Fibroblast of skin of back (primary cell): ENCODE measurements at regions not wholly inside any gene's neighbourhood (a gene's known extent, or its start where the extent isn't known, plus 50 kb on each side); places are given as distances from the start of the nearest gene placed in this dataset.
"Not testable (repeated sequence)": the region's sequence is repeated elsewhere in the genome, so short reads cannot be mapped to it uniquely, and the experiment has no call there.

Experiments
- DNase-seq: peaks from one replicate; pipeline ENCODE4 v3.0.0-alpha.2; 2013

GRCh38 chr11:71150859-71151258 is 101.5 kb downstream of the SHANK2 start:
- no peak for DNase-seq

DNA sequence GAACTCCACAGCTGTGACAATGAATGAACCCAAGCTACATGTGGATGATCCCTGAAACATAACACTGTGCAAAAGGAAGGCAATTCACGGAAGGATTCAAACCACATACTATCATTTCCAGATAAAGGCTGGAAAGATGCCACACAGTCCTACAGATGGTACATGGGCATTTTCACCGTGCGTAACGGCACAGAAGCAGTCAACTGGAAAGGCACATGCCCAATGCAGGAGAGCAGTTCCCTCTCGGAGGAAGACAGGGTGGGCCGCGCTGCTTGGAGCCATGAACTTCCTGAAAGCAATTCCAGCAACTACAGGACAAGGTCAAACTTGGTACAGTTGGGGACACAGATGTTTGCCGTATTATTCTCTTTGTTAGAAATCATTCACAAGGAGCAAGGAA is 103.7 kb downstream of the SHANK2 start:
- DNase-seq: no peak

DNA sequence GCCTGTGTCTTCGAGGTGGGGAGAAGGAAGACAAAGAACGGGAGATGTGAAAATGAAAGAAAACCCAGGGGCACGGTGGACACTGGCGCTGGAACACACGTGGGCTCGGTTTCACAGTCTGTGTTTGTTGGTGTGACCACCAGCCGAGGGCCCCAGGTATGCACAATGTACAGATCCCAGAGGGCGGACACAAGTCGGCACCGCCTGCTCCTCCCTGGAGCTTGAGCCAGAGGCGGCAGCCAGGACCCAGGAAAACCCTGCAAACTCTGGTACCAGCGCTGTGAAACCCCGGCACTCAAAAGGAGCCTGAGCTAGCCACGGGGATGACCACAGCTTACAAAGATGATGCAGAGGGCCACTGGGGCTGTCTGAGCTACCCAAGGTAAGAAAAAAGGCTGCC is 105.0 kb downstream of the SHANK2 start:
- no peak for DNase-seq

- no peak for DNase-seq
Measured at GRCh38 chr11:71146846-71147245, 105.5 kb downstream of the SHANK2 start.

GRCh38 chr11:71145988-71146824 is 106.2 kb downstream of the SHANK2 start:
- DNase-seq: no peak

- DNase-seq: no peak
Measured at GRCh38 chr11:71145368-71145767, 107.0 kb downstream of the SHANK2 start.

DNA sequence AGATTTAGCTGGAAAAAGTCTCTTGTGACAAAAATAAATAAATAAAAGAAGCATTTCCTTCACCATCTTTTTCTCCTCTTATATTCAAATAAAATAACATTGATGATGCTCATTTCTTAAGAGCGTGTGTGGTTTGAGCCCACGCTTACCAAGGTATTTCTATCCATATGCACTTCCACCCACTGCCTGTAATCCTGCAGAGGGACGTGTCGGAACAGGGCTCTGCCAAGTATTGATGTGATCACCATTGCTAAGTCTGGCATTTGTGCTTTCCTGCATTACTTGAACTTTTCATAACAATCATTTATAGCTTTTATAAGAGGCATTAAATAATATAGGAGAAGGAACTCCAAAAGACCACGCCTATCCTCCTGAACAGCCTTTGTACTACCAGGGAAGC is 107.6 kb downstream of the SHANK2 start:
- DNase-seq: no peak

GRCh38 chr11:71144010-71144409 is 108.4 kb downstream of the SHANK2 start:
- no peak for DNase-seq

DNA sequence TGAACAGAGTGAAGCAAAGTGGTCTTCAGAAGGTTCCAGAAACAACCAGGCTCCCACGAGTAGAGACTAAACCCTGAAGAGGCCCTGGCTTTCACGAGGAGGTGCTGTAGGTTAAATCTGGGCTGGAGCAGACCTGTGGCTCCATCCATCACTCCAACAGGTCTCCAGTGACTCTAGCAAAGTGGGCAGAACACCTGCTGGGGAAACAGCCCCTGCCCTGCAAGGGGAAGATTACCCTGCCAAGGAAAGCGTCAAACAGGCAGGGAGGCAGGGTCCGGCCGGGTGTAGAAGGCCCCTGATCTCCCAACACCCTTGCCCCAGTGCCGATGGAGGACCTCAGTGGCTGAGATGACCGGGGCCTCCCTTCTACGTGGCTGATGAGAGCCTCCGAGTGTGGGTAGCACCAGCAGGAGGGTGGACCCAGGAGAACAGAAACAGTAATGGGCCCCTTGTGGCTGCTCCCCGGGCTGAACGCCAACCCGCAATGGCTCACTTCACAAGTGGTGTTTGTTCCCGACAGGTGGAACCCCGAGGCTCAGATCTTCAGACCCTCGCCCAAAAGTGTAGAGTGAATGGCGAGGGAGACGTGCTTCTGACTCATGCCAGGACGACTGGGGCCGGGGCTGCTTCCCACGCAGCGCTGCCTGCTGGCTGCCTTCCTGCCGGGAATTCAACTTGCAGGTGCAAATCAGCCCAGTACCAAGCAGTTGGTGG is 112.0 kb downstream of the SHANK2 start:
- DNase-seq: no peak

DNA sequence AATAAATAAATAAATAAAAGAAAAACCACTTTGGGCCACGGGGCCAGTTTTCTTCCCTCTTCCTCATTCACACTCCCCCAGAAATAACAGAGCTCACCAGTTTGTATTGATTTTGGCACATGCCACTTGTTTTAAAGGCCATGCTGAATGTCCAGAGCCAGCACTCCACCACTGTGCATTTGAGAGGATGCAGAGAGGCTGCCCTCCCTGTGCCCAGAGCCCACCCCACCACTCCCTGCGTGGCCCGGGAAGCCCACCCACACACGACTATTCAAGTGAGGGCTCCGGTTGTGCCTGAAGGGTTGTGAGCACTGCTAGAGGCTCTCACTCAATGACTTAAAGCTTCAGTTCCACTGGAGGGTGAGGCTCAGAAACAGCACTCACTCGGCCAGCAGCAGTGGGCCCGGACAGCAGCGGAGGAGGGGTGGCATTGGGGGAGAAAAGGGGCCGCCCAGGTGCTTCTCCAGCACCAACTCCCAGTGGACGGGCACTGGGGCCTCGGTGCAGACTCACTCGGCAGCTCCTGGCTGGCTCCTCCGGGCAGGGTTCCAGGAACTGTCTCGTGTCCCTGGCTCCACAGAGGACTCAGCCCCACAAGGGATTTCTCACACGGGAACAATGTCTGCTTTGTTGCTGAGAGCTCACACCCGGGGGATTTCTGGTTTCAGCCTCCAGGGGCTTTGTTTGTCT is 112.7 kb downstream of the SHANK2 start:
- no peak for DNase-seq

DNA sequence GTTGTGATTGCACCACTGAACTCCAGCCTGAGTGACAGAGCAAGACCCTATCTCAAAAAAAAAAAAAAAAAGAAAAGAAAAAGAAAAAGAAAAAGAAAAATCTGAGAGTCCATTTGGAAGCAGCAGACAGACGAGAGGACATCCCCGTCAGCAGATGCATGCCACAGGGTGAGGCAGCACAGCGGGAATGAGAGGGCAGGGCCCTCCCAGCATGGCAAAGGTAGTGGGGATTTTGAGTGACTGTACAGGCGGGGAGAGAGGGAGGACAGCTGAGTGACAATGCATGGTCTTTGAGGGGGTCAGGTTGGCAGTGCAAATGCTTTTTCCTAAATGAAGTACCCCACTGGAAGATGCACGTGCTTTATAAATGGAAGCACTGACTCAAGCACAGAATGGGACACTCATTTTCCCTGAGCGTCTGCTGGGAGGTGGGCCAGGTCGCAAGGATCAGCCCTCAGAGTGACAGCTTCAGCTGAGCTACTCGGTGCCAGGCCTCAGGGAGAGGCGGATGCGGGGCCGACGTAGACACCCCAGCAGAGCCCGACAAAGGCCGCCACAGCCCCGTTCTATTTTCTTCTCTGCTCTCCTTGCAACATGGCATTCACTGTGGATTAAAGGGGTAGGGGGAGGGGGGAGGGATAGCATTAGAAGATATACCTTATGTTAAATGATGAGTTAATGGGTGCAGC is 113.5 kb downstream of the SHANK2 start:
- no peak for DNase-seq

GRCh38 chr11:71137376-71137775 is 115.0 kb downstream of the SHANK2 start:
- DNase-seq: no peak

GRCh38 chr11:71136095-71136845 is 116.1 kb downstream of the SHANK2 start:
- DNase-seq: no peak

DNA sequence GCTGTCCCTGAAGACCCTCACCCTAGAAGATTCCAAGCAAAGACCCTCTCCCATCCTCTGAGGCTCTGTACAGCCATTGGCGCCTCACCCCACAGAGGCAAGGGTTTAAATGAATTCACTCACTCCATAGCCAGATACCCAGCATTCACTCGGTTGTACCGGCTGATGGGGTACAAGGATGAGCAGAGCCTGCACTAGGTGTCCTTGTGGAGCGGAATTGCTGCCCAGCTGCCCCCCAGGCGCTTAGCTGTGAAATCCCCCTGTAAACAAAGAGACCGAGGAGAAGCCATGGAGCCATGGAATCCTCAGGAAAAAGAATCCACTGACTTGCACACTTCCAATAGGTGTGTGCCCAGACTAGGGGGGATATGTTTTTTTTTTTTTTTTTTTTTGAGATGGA is 117.3 kb downstream of the SHANK2 start:
- DNase-seq: no peak

GRCh38 chr11:71133946-71134345 is 118.4 kb downstream of the SHANK2 start:
- DNase-seq: no peak

DNA sequence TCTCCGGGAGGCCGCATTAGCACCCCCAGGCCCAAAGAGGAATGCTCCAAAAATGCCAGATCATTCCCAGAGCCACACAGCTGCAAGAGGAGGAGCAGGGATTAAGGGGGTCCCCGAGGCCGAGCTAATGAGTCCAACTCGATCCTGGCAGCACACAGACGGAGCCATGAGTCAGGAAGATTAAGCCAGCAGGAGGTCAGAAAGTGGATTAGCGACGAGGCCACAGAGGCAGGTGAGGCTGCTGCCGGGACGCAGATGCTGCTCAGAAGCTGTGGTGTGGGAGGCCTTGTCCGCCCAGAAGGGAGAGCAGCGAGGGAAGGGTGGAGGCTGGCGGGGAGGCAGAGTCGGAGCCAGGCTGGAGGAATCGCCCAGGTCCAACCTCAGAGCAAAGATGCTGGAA is 120.5 kb downstream of the SHANK2 start:
- DNase-seq: no peak

- no peak for DNase-seq
Measured at GRCh38 chr11:71130106-71130505, 122.3 kb downstream of the SHANK2 start.

- DNase-seq: peak; percentile 17
Measured at GRCh38 chr11:71129624-71130023, 122.8 kb downstream of the SHANK2 start.

- DNase-seq: no peak
Measured at GRCh38 chr11:71127806-71128205, 124.6 kb downstream of the SHANK2 start.

DNA sequence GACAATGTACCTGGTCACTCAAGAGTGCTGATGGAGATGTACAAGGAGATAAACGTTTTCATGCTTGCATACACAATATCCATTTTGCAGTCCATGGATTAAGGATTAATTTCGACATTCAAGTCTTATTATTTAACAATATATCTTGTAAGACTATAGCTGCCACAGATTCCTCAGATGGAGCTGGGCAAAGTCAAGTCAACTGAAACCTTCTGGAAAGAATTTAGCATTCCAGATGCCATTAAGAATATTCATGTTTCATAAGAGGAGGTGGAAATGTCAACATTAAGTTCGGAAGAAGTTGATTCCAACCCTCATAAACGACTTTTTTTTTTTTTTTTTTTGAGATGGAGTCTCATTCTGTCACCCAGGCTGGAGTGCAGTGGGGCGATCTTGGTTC is 126.0 kb downstream of the SHANK2 start:
- DNase-seq: not testable (repeated sequence)

GRCh38 chr11:71125150-71125549 is 127.2 kb downstream of the SHANK2 start:
- DNase-seq: no peak

DNA sequence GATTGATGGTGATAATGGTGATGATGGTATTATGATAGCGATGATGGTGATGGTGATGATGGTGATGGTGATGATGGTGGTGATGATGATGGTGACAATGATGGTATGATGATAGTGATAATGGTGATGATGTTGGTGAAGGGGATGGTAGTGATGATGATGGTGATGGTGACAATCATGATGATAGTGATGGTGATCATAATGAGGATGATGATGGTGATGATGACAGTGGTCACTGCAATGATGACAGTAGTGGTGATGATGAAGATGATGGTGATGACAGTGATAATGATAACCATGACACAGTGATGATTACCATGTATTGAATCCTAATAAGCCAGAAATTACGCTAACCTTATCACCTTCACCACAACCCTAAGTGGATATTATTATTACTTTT is 128.2 kb downstream of the SHANK2 start:
- DNase-seq: no peak
